HuH-7.5 (cell line): ENCODE measurements at regions not wholly inside any gene's neighbourhood (a gene's known extent, or its start where the extent isn't known, plus 50 kb on each side); places are given as distances from the start of the nearest gene placed in this dataset.
"Not testable (repeated sequence)": the region's sequence is repeated elsewhere in the genome, so short reads cannot be mapped to it uniquely, and the experiment has no call there.

Source experiments
- DNase-seq: peaks from one replicate; pipeline ENCODE4 v3.0.0; 2011; ENCODE audit warnings: low spot score

DNA sequence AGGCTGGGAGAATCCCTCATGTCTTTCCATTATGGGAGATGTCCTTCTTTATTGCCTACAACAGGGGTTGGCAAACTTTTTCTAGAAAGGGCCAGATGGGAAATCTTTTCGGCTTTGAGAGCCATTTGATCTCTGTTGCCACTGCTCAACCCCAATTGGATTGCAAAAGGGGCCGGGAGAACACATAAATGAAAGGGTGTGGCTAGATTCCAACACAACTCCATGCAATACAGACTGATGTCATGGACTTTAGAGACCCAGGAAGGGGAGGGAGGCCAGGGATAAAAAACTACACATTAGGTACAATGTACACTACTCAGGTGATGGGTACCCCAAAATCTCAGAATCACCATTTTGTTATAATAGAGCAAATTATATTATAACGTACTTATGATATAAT, 97.6 kb upstream of the SIM2 start:
- no peak for DNase-seq

DNA sequence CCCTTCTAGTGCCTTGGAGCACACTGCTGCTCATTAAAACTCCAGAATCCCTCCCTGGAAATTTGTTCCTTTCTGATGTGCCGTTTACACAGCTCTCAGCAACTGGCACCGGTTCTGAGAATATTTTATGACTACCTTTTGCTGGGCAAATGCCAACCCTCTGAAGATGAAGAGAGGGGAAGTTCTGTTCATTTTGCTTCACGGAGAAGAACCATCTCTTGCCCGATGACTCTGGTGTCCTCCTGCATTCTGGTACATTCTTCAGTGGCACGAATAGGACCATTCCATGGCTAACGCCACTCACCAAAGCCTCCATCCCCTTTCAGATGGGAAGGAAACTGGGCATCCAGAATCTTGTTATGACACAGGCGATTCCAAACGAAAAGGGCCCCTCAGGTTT, 96.2 kb upstream of the SIM2 start:
- DNase-seq = no peak

DNA sequence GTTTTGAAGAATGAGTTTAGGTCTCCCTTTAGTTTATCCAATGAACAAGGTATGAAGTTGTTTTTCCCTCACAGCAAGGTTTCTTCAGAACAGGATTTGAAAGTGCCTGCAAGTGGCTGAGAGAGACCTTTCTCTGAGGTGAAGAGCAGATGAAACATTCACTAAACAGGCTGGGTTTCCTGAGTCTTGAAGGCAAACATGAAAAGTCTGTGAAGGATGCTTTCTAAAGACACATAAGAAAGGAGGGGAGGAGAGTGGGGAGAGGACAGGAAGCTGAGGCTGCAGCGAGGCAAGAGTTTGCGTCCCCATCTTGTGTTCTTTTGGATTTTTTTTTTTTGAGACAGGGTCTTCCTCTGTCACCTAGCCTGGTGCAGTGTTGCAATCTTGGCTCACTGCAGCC, 95.7 kb upstream of the SIM2 start:
- DNase-seq = no peak

DNA sequence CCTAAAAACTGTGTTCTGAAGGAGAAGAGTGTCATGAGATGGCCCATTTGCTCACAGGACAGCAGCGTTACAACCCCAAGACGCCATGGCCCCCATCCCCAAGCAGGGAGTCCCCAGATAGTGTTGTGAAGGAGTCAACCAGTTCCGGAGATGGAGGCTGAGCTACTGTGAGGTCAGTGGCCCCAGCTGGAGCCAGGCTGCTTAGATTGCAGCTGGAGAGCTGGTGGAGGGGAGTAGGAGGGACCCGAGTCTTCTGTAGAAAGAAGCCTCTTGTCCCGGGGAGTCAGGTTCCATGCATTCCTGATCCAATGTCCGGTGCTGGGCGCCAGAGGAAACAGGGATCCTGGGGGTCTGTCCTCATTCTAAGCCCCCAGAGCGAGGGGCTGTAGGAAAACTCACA, 93.5 kb upstream of the SIM2 start:
- DNase-seq = no peak

DNA sequence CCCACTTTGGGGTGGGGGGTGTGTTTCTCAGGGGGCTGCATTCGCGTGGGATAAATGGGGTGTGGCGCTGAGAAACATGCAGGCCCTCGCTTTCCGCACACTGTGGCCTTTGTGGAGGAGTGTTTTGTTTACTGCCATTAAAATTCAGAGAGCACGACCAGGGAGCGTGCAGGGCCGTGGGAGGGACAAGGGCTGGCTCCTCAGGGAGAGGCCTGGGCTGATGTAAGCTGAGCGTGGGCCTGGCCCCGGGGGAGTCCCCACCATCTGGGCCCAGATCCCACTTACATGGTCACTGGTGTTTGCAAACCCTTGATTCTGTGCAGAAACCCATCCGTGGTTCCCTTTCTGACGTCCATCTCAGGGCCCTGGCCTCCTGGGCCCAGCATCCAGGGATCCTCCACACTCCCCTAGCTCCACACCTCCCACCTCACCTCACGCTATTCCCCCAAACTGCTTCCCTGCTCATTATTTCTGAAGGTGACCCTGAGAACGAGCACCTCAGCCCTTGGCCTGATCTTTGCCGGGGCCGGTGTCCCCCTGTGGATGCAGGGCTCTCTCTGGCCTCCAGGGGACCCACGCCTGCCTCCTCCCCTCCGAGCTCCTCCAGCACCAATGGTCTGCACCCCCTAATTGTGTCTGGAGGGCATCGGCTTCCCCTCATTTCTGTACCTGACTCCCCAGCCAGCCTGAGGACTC, 92.5 kb upstream of the SIM2 start:
- no peak for DNase-seq

DNA sequence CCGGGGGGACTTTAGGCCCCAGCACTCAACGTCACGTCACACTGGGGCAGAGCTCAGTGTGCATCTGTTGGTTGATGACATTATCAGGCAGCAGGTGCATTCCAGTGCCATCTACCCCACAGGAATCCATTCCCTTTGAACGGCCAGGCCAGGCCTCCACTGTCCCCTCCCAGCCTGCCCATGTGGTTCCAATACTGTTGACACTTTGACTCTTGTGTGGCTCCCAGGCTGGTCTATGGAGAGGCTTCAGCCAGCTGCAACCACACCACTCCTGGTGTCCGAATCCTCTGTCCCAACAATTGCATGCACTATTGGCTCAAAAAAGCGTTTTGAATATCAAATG, 92.0 kb upstream of the SIM2 start:
- DNase-seq = no peak

DNA sequence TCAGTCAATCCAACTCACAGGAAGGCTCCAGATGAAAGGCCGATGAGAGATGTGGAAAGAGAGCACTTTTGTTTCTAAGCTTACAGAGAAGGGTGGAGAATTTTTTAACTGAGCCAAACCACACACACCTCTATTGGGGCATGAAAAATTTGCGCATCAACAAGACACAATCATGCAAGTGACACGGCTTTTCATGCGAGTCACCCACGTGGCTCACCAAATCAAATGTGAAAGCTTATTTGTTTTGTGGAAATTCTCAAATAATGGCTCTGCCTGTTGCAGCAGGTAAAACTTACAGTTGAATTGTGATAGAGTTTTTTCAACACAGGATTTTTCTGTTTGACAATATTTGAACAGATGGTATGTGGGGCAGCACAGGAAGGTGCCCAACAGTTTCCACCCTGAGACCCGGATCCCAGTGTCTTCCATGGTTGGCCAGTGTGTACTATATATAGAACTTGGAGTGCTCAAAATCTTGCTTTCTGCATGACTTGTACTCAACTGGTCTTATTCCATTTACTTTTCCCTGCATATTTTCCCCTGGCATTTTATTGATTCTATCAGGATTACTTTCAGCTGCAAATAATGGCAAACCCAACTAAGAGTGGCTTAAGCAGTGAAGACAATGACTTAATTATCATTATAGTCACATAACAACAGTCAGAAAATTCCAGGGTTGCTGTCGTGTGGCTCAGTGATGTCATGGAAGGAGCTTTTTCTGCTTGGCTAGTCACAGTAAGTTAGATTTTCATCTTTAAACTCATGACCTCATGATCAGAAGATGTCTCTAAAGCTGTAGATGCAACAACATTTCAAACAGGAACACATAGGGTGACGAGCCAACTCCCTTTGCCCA, 90.6 kb upstream of the SIM2 start:
- no peak for DNase-seq

DNA sequence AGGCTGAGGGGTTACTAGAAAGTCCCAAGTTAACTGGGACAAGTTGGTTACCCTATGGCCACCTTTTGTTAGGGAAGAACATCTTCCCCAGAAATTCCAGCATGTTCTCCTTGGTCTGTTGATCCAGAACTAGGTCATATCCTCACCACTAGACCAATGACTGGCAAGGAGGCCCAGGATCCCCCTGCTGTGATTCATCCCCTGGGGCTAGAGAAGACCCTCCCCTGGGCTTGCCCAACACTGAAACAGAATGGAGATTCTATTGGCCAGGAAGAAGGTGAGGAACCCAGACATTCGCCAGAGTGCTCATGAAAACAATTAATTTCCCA, 90.1 kb upstream of the SIM2 start:
- DNase-seq = no peak

DNA sequence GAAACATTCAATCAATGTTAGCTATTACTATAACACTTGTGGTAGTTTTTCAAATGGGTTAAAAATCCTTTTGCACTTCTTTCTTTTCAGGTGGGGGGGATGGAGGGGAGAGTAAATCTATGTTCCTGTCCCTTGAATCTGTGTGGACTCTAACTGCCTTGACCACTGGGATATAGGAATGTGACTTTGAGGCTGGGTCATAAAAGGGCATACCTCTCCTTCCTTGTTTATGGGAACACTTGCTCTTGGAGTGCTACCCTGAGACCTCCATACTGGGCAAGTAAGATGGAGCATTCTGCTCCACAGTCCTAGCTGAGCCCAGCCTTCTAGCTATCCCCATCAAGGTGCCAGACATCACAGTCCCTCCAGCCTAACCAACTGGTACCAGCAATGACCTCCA, 89.3 kb upstream of the SIM2 start:
- DNase-seq = no peak

DNA sequence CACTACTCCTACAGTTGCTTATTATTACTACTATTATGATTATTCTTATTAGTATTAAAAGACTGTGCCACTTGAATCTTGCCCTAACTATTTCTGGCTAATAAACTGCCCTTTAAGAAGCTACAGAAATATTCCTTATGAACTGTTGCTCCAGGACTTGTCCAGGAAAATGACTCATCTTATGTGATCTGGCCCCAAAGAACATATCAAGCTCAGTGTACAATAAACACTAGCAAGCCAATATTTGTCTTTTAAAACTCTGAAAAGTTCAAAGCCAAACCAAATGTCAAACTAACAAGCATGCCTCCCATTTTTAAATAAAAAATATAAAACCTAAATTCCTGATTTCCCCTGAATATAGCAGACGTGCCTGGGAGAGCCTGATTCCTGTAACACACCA, 88.7 kb upstream of the SIM2 start:
- DNase-seq = no peak

DNA sequence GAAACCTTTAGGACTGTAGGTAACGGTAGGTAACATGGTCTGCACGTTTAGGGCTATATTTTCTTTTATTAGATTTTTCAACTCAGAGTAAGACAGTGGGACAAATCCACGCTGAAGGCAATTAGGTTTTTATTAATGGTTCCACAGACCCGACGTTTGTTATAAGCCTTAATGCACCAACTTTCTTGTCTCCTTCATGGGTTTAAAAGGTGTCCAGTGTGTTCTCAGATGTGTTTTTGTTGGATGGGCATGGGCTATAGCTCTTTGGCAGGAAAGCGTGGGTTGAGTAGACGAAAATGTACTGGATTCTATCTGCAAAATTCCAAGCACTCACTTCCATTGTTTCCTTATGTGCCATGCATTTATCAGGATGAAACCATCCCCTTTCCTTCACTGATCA, 88.0 kb upstream of the SIM2 start:
- no peak for DNase-seq

DNA sequence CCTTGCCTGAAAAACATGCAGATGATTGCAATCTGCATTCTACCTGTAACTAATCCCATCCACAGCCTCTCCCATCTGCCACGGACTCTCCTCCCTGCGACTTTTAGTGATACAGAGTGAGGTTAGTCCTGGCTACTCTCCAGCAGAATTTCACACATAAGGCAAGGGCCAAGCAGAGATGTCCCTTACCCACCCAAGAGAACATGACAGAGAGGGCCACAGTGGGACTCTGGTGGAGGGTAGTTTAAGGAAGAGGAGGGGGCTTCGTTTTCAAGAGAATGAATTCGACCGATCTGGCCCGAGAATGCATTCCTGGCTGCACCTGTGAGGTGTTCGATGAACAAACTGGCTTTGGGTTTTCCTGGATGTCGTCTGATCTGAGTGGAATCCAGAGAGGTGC, 87.5 kb upstream of the SIM2 start:
- no peak for DNase-seq

DNA sequence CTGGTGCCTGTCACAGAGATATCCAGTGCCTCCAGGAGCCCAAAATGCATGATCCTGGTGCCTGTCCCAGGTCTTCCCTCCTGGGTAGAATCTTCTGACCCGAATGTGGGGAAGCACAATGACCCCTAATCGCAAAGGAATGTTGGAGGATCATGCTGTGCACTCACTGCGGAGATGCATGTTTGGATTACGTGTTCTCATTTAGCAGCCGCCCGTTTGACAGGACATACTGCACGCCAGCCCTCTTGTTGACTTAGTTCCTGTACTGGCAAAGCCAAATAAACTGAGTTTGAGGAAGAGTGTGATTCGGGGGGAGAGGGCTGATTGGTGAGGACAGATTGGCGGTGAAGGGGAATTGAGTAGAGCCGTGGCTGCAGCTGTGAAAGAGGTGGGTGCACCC, 85.9 kb upstream of the SIM2 start:
- DNase-seq = no peak

DNA sequence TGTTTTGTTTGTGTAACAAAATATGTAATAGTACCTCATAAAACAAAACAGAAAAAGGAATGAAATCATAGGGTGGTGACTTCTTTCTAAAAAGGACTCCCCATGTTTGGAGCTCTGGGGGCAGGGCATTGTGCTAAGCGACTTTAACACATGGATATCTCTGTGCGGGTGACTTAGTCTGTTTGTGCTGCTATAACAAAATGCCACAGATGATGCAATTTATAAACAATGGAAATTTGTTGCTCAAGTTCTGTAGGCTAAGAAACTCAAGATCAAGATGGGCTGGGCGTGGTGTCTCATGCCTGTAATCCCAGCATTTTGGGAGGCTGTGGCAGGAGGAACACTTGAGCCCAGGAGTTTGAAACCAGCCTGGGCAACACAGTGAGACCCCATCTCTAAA, 85.4 kb upstream of the SIM2 start:
- DNase-seq = no peak

DNA sequence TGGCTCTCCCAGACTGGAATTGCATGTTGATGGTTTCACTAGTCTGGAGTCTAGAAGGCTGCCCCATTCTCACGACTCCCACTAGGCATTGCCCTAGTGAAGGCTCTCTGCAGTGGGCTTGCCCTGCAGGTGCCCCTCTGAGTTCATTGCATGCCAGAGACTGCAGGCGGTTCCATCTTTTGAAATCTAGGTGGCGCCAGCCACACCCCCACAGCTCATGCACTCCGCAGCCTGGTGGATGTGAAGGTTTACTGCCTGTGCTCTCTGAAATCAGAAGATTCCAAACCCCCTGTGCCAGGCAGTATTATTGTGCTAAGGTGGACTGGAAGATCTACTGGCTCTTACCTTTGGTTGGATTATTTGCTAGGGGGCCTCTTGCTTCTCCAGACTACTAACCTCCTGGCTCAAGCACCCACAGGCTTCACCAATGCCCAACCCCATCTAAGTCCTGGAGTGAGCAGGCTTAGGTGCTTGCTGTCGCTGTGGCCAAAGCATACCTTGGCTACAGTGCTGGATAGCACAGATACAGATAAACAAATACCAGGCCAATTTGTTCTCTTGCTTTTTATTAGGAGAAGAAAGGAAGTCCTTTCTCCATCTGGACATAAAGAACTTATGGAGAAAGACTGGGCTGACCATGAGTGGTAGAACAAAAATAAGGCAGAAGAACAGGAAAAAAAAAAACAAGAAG, 83.5 kb upstream of the SIM2 start:
- DNase-seq = no peak

DNA sequence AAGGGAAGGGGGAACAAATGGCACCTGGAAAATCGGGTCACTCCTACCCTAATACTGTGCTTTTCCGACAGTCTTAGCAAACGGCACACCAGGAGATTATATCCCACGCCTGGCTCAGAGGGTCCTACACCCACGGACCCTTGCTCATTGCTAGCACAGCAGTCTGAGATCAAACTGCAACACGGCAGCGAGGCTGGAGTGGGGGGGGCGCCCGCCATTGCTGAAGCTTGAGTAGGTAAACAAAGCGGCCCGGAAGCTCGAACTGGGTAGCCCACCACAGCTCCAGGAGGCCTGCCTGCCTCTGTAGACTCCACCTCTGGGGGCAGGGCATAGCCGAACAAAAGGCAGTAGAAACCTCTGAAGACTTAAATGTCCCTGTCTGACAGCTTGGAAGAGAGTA, 82.1 kb upstream of the SIM2 start:
- DNase-seq = not testable (repeated sequence)

DNA sequence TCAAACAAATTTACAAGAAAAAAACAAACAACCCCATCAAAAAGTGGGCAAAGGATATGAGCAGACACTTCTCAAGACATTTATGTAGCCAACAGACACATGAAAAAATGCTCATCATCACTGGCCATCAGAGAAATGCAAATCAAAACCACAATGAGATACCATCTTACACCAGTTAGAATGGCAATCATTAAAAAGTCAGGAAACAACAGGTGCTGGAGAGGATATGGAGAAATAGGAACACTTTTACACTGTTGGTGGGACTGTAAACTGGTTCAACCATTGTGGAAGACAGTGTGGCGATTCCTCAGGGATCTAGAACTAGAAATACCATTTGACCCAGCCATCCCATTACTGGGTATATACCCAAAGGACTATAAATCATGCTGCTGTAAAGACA, 77.1 kb upstream of the SIM2 start:
- DNase-seq = not testable (repeated sequence)

DNA sequence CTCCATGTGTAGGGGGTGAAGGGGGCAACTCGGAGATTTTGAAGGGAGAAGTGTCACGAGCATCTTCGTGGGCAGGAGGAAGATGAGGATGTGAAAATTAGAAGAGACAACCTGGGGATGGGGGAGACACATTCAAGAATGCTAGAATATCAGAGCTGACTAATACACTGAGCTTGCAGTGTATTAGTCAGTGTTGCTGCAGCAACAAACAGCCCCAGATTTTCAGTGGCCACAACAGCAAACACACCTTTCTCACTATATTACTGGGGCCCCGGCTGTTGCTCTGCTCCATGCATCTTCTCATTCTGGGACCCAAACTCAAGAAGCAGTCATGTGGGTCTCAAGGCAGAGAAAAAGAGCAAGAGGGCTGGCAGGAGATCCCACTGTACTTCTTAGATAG, 74.8 kb upstream of the SIM2 start:
- DNase-seq = no peak

DNA sequence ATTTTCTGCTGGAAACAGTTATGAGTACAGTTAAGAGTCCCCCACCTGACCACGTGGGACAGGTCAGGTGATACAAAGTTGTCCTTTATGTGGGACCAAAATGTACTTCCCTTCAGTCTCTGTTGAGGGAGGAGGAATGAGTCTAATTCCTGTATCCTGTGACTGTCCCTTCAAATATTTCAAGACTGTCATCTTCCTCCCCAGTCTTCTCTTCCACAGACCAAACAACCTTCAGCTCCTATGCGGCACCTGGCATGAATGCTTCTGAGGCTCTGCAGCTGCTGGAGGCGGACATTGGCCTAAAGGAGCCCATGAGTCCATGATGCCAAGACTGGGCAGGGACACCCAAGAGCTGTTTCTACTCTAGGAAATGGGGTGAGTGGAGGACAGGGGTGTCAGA, 72.1 kb upstream of the SIM2 start:
- DNase-seq = no peak

DNA sequence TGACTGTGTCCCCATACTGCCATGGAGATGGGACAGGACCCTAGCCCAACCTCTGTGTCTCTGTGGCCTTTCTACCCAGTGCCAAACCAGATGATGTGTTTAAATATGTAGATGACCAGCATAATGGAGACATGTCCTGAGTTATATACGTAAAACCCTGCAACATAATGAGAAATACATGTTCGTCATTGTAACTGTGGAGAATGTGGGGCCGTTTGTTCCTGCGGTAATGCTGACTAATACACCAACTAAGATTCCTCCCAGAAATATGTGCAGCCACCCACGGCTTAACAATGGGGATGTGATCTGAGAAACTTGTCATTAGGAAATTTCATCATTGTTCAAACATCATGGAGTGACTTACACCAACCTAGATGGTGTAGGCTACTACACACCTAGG, 71.7 kb upstream of the SIM2 start:
- no peak for DNase-seq

DNA sequence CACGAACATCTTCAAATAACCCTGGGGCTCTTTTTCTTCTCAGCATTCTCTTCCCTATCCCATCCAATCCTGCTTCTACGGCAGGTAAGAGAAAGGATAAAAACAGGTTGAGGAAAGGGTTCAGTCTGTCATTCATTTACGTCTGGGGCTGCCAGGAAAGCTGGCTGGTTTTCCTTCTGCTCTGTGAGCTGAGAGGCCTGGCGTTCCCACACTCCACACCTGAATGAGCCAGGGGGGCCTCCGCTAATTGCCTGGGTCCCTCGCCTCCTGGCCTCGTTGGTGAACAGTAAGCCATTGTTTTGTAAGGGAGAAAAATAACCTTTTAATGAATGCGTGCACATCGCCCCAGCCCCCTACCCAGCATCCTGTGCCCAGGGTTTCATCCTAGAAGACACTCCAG, 70.8 kb upstream of the SIM2 start:
- no peak for DNase-seq

DNA sequence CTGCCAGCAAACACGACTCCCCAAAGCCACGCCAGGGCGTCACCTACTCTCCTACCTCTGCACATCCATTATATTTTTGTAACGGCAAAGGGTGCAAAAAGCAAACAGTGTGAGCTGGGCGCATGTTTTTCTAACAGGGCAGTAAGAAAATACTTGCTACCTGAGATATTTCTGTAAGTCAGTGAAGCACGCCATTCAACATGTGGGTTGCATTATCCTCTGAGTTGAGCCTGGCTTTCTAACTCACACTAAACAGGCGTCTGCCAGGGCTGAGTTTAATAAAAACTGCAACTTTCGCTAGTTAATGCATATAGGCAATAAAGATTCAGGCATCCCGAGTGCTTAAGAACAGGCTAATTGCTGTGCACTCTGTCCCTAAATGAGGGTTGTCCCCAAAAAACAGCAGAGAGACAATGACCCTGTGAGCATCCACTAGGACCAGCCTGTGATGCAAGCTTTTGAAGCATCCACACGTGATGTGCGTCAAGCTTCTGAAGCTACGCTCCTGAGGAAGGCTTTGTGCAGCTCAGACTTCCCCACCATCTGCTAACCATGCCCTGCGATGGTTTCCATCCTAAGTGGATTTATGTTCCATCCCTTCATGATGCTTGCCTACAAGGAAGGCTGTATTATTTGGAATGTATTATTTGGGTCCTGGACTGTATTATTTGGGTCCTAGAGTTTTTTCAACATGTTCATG, 70.0 kb upstream of the SIM2 start:
- DNase-seq = no peak
